C4-2B (cell line): ENCODE measurements at regions not wholly inside any gene's neighbourhood (a gene's known extent, or its start where the extent isn't known, plus 50 kb on each side); places are given as distances from the start of the nearest gene placed in this dataset.

ENCODE experiments used
- ZFX ChIP-seq: fragments of 450-650 bp; IDR thresholded peaks from 2 replicates; pipeline ENCODE4 v1.6.1; 2017
- TF ChIP-seq, protein P1 (sequence below): fragments of 450-650 bp; conservative IDR thresholded peaks from 2 replicates; pipeline ENCODE4 v1.5.1; 2017; ENCODE audit warnings: mild to moderate bottlenecking

DNA sequence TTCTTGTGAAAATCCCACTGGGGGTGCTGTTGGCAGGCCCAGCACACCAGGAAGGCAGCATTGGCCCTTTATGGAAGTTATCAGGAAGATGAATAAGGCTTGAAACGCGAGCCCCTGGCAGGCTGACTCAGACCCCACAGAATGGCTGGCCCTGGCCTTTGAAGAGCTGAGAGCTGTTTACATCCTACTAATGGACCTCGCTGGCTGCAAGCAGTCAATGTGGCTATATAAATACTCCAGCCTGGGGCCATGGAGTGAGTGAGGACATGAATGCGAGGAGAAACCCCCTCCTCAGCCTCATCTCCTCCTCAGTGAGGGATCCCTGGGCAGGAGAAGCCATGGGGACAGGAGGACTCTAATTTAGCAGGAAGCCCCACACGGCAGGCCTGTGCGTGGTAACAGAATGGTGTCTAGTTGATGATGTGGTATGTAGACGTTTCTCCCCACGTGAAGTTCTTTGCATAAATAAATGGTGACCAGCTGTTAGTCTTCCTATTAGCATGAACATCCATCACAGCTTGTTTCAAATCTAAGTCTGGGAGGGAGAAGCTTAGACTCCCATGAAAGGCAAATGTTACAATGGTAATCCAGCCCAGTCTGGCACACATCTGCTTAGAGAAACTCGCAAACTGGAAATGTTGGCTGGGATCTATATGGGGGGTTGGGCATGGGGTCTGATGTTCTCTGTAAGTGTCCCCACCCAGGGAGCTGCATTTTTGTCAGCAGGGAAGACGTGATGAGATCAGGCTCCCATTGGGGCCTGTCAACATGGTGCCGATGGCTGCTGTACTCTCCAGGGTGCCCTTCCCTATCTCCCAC is 175.1 kb upstream of the PITX1 start:
- TF ChIP-seq ZFX: no peak
- TF ChIP-seq, protein P1, sequence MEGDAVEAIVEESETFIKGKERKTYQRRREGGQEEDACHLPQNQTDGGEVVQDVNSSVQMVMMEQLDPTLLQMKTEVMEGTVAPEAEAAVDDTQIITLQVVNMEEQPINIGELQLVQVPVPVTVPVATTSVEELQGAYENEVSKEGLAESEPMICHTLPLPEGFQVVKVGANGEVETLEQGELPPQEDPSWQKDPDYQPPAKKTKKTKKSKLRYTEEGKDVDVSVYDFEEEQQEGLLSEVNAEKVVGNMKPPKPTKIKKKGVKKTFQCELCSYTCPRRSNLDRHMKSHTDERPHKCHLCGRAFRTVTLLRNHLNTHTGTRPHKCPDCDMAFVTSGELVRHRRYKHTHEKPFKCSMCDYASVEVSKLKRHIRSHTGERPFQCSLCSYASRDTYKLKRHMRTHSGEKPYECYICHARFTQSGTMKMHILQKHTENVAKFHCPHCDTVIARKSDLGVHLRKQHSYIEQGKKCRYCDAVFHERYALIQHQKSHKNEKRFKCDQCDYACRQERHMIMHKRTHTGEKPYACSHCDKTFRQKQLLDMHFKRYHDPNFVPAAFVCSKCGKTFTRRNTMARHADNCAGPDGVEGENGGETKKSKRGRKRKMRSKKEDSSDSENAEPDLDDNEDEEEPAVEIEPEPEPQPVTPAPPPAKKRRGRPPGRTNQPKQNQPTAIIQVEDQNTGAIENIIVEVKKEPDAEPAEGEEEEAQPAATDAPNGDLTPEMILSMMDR: no peak
